HG03342 (cell line): ENCODE measurements at regions not wholly inside any gene's neighbourhood (a gene's known extent, or its start where the extent isn't known, plus 50 kb on each side); places are given as distances from the start of the nearest gene placed in this dataset.
A peak's percentile ranks its signal among the peaks of the same experiment; 100 is the strongest.

Source experiments
- ATAC-seq: cut with Tn5 transposase; IDR thresholded peaks from one replicate; pipeline ENCODE4 v1.9.1; 2021; ENCODE audit warnings: mild to moderate bottlenecking, moderate library complexity; ENCODE audit not compliant: unreplicated experiment

- no peak for ATAC-seq
These were observed 56.9 kb upstream of the ECE1 start for GRCh38 chr1:21347072-21347581.

DNA sequence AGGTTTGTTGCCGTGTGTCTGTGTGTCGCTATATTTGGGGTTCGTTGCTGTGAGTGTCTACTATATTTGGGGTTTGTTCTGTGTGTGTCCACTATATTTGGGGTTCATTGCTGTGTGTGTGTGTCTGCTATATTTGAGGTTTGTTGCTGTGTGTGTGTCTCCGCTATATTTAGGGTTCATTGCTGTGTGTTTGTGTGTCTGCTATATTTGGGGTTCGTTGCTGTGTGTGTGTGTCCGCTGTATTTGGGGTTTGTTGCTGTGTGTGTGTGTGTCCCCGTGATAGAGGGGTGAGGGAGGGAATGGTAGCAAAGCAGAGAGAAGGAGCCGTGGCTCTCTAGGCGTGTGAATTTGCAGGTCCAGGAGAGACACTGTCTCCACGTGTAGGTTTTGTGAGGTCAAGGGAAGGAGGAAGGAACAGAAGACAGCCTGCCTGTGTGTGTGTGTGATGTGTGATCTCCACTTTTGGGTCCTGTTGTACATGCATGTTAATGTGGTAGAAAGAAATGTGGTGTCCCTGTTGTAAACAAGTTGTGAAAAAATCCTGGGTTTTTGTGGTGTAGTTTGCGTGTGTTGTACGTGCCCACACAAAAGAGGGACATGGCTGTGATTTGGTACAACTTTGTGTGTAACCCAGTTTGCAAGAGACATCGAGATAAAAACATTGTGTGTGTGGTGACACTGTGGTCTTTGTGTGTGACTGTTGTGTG is 56.3 kb upstream of the ECE1 start:
- no peak for ATAC-seq

- peak; percentile 27 for ATAC-seq
These were observed 54.6 kb upstream of the ECE1 start for GRCh38 chr1:21344750-21345443.

- ATAC-seq, result no peak
These were observed 54.0 kb upstream of the ECE1 start for GRCh38 chr1:21344098-21344749.

GRCh38 chr1:21342961-21343838 is 52.9 kb upstream of the ECE1 start:
- ATAC-seq, result no peak

DNA sequence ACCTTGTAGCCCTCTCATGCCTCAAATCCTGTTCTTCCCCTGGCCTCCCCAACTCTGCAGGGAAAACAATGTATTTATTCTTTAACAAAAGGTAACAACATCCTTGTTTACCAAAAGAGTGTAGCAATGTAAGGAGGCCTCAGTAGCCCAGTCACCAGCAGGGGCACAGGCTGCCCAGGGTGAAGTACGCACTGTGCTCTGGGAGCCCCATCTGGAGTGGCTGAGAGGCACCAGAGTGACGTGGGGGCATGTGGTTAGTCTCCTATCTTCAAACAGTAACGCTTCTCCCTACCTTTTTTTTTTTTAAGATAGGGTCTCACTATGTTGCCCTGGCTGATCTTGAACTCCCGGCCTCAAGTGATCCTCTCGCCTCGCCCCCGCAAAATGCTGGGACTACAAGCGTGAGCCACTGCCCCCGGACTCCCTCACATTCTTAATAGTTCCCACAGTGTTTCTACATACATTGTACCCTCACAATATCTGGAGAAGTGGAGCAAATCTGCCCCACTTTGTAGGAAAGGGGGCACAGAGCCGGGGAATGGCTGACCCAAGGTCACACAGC is 51.3 kb upstream of the ECE1 start:
- ATAC-seq, result no peak

DNA sequence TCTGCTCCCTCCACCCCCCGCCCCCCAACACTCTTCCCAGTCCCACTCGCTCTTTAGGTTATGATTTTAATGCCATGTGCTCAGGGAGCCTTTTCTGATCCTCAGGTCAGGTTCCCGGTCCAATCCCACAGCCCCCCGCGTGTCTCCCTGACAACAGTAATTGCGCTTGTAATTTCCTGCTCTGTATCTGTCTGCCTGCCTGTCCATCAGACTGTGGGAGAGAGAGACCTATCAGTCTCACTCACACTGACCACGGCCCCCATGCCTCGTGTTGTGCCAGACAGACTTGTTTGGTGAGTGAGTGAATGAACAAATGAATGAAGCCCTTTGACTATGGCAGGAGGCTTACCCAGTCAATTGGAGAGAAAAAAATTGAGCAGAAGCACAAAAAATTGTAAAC is 50.8 kb upstream of the ECE1 start:
- ATAC-seq, result no peak

GRCh38 chr1:21340230-21340945 is 50.1 kb upstream of the ECE1 start:
- ATAC-seq, result no peak
